ENCODE measurements at regions not wholly inside any gene's neighbourhood (a gene's known extent, or its start where the extent isn't known, plus 50 kb on each side); places are given as distances from the start of the nearest gene placed in this dataset.
A peak's percentile ranks its signal among the peaks of the same experiment; 100 is the strongest.

DNA sequence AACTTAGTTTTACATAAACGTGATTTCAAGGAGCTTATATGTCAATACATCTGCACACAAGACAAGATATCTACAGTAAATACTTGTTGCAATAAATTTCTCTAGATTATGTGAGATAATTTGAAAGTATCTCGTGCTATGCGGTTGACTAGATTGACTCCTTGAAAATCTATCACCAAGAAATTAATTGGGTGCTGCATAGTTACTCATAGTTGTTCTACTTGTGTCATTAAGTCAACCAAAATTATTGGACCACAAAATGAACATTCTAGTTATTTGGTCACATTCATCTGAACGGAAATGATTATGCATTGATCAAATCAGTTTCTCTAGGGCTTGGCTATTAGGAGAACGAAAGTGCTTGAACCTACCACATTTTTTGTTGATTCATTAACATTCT, 2291.5 kb downstream of the PCDH9 start:
- no peak overlapping the region for H3K56ac ChIP-seq (ENCODE audit: low read length)
- no peak overlapping the region for H4K8ac ChIP-seq (ENCODE audit: low read depth, low read length)
- H3K27me3 ChIP-seq (ENCODE audit: insufficient read depth, low read length, poor library complexity): no peaks in the 10 kb centered on the region
- H4K5ac ChIP-seq (ENCODE audit: low read length): no peak overlapping the region
- no CpG with 5 or more reads among the region's 5 CpGs for WGBS (ENCODE audit: extremely low coverage, insufficient coverage, low lambda C conversion rate)
- H3K27ac ChIP-seq (ENCODE audit: low read depth, low read length): no peak overlapping the region
- H2BK5ac ChIP-seq (ENCODE audit: low read length): no peak overlapping the region
- H3K4me2 ChIP-seq (ENCODE audit: low read length): no peak overlapping the region
- no peak overlapping the region for H3K23ac ChIP-seq (ENCODE audit: low read length)
- H3K18ac ChIP-seq (ENCODE audit: low read length): no peak overlapping the region
- H2AK5ac ChIP-seq (ENCODE audit: low read length): no peak overlapping the region
- no peak for DNase-seq
- no peak overlapping the region for H2BK15ac ChIP-seq (replicated peaks; ENCODE audit: low read depth)
- no peak overlapping the region for H3K4ac ChIP-seq (ENCODE audit: low read depth, low read length)
- H3K79me2 ChIP-seq (ENCODE audit: control insufficient read depth, insufficient read depth, low read length): no peaks in the 10 kb centered on the region
- H2BK120ac ChIP-seq (ENCODE audit: low read depth, low read length): no peak overlapping the region
- H3K79me1 ChIP-seq (ENCODE audit: low read length): no peaks in the 10 kb centered on the region
- no peaks in the 10 kb centered on the region for H3K4me1 ChIP-seq (ENCODE audit: control insufficient read depth, low read depth, low read length)
- no peak overlapping the region for H3K9ac ChIP-seq (ENCODE audit: low read length)
- H3K36me3 ChIP-seq (ENCODE audit: control insufficient read depth, insufficient read depth, low read length): no peaks in the 10 kb centered on the region
- no peak overlapping the region for H3K4me3 ChIP-seq (ENCODE audit: low read length)

DNA sequence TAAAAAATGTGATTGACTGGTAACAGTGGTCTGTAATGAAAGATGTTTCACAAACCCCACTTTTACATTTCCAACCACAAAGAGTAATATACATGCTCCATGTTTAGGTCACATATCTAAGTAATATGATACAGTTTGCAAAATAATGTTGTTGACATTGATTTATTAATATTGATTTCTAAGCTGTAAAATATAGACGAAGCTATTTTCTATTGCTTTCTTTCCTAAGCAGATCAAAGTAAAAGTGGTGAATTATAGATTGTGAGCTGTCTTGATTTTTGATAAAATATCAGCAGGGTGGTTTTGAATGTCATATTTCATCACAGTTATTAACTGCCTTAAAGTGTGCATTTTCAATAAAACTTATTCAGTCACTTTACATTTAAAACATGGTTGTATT, 2292.8 kb downstream of the PCDH9 start:
- Histone ChIP-seq H2BK15ac (replicated peaks; ENCODE audit: low read depth) (no peak overlapping the region), H3K4me2 (ENCODE audit: low read length) (no peak overlapping the region), H3K79me2 (ENCODE audit: control insufficient read depth, insufficient read depth, low read length) (no peaks in the 10 kb centered on the region), H3K4me3 (ENCODE audit: low read length) (no peak overlapping the region), H3K27ac (ENCODE audit: low read depth, low read length) (no peak overlapping the region), H3K9ac (ENCODE audit: low read length) (no peak overlapping the region), H4K8ac (ENCODE audit: low read depth, low read length) (no peak overlapping the region), H3K23ac (ENCODE audit: low read length) (no peak overlapping the region), H2BK120ac (ENCODE audit: low read depth, low read length) (no peak overlapping the region), H3K18ac (ENCODE audit: low read length) (no peak overlapping the region), H2BK5ac (ENCODE audit: low read length) (no peak overlapping the region), H3K56ac (ENCODE audit: low read length) (no peak overlapping the region), H4K5ac (ENCODE audit: low read length) (no peak overlapping the region), H3K27me3 (ENCODE audit: insufficient read depth, low read length, poor library complexity) (no peaks in the 10 kb centered on the region), H3K36me3 (ENCODE audit: control insufficient read depth, insufficient read depth, low read length) (no peaks in the 10 kb centered on the region), H3K4me1 (ENCODE audit: control insufficient read depth, low read depth, low read length) (no peaks in the 10 kb centered on the region), H3K4ac (ENCODE audit: low read depth, low read length) (no peak overlapping the region), H3K79me1 (ENCODE audit: low read length) (no peaks in the 10 kb centered on the region), H2AK5ac (ENCODE audit: low read length) (no peak overlapping the region)
- DNase-seq: no peak
- no CpG with 5 or more reads among the region's 1 CpG for WGBS (ENCODE audit: extremely low coverage, insufficient coverage, low lambda C conversion rate)

GRCh38 chr13:64936879-64937278, 2293.3 kb downstream of the PCDH9 start:
- Histone ChIP-seq H3K36me3 (ENCODE audit: control insufficient read depth, insufficient read depth, low read length) (no peaks in the 10 kb centered on the region), H3K27ac (ENCODE audit: low read depth, low read length) (no peak overlapping the region), H3K4me1 (ENCODE audit: control insufficient read depth, low read depth, low read length) (no peaks in the 10 kb centered on the region), H4K5ac (ENCODE audit: low read length) (no peak overlapping the region), H3K27me3 (ENCODE audit: insufficient read depth, low read length, poor library complexity) (no peaks in the 10 kb centered on the region), H2AK5ac (ENCODE audit: low read length) (no peak overlapping the region), H3K4ac (ENCODE audit: low read depth, low read length) (no peak overlapping the region), H3K56ac (ENCODE audit: low read length) (no peak overlapping the region), H3K79me2 (ENCODE audit: control insufficient read depth, insufficient read depth, low read length) (no peaks in the 10 kb centered on the region), H3K79me1 (ENCODE audit: low read length) (no peaks in the 10 kb centered on the region), H2BK15ac (replicated peaks; ENCODE audit: low read depth) (no peak overlapping the region), H2BK5ac (ENCODE audit: low read length) (no peak overlapping the region), H3K4me3 (ENCODE audit: low read length) (no peak overlapping the region), H3K23ac (ENCODE audit: low read length) (no peak overlapping the region), H3K4me2 (ENCODE audit: low read length) (no peak overlapping the region), H3K9ac (ENCODE audit: low read length) (no peak overlapping the region), H2BK120ac (ENCODE audit: low read depth, low read length) (no peak overlapping the region), H4K8ac (ENCODE audit: low read depth, low read length) (no peak overlapping the region), H3K18ac (ENCODE audit: low read length) (no peak overlapping the region)
- DNase-seq: no peak
- WGBS (ENCODE audit: extremely low coverage, insufficient coverage, low lambda C conversion rate): no CpG with 5 or more reads among the region's 2 CpGs

- no peak overlapping the region for H3K4ac ChIP-seq (ENCODE audit: low read depth, low read length)
- no peak overlapping the region for H2AK5ac ChIP-seq (ENCODE audit: low read length)
- no peaks in the 10 kb centered on the region for H3K79me1 ChIP-seq (ENCODE audit: low read length)
- H2BK5ac ChIP-seq (ENCODE audit: low read length): no peak overlapping the region
- no peak overlapping the region for H3K18ac ChIP-seq (ENCODE audit: low read length)
- no peaks in the 10 kb centered on the region for H3K27me3 ChIP-seq (ENCODE audit: insufficient read depth, low read length, poor library complexity)
- no peak overlapping the region for H4K8ac ChIP-seq (ENCODE audit: low read depth, low read length)
- H3K4me2 ChIP-seq (ENCODE audit: low read length): no peak overlapping the region
- H3K9ac ChIP-seq (ENCODE audit: low read length): no peak overlapping the region
- H3K36me3 ChIP-seq (ENCODE audit: control insufficient read depth, insufficient read depth, low read length): no peaks in the 10 kb centered on the region
- H2BK120ac ChIP-seq (ENCODE audit: low read depth, low read length): no peak overlapping the region
- H3K79me2 ChIP-seq (ENCODE audit: control insufficient read depth, insufficient read depth, low read length): no peaks in the 10 kb centered on the region
- no peak overlapping the region for H3K4me3 ChIP-seq (ENCODE audit: low read length)
- H2BK15ac ChIP-seq (replicated peaks; ENCODE audit: low read depth): no peak overlapping the region
- peak; percentile 6 for DNase-seq
- no peak overlapping the region for H3K27ac ChIP-seq (ENCODE audit: low read depth, low read length)
- H3K23ac ChIP-seq (ENCODE audit: low read length): no peak overlapping the region
- no peaks in the 10 kb centered on the region for H3K4me1 ChIP-seq (ENCODE audit: control insufficient read depth, low read depth, low read length)
- no peak overlapping the region for H4K5ac ChIP-seq (ENCODE audit: low read length)
- no peak overlapping the region for H3K56ac ChIP-seq (ENCODE audit: low read length)
Measured at GRCh38 chr13:64935441-64935840, 2294.7 kb downstream of the PCDH9 start.

- H4K8ac ChIP-seq (ENCODE audit: low read depth, low read length): no peak overlapping the region
Measured at GRCh38 chr13:64934569-64935362, 2295.4 kb downstream of the PCDH9 start.

DNA sequence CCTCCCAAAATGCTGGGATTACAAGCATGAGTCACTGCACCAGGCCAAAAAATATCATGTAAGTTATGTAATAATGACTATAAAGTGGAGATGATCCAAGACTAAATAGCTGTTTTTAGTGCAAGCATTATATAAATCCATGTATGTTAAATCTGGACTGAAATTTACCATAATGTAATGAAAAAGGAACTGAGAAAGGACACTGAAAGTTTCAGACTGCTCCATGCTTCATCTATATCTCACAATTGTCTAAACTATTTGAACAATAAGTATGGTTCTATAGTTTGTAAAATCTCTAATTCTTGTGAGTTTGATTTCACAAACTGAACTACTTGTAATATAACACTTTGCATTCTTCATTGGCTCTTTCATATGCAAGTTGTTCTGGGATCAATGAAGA, 2299.5 kb downstream of the PCDH9 start:
- H3K27me3 ChIP-seq (ENCODE audit: insufficient read depth, low read length, poor library complexity): no peaks in the 10 kb centered on the region

More at GRCh38 chr13:64934569-64935362, 2295.4 kb downstream of the PCDH9 start:
- Histone ChIP-seq H3K27ac (ENCODE audit: low read depth, low read length) (no peak overlapping the region), H3K4ac (ENCODE audit: low read depth, low read length) (no peak overlapping the region), H3K4me3 (ENCODE audit: low read length) (no peak overlapping the region), H3K4me1 (ENCODE audit: control insufficient read depth, low read depth, low read length) (no peaks in the 10 kb centered on the region), H3K36me3 (ENCODE audit: control insufficient read depth, insufficient read depth, low read length) (no peaks in the 10 kb centered on the region), H4K5ac (ENCODE audit: low read length) (no peak overlapping the region), H3K9ac (ENCODE audit: low read length) (no peak overlapping the region), H3K4me2 (ENCODE audit: low read length) (no peak overlapping the region), H3K27me3 (ENCODE audit: insufficient read depth, low read length, poor library complexity) (no peaks in the 10 kb centered on the region), H3K79me2 (ENCODE audit: control insufficient read depth, insufficient read depth, low read length) (no peaks in the 10 kb centered on the region), H2AK5ac (ENCODE audit: low read length) (no peak overlapping the region), H3K79me1 (ENCODE audit: low read length) (no peaks in the 10 kb centered on the region), H3K18ac (ENCODE audit: low read length) (no peak overlapping the region), H3K56ac (ENCODE audit: low read length) (no peak overlapping the region), H2BK5ac (ENCODE audit: low read length) (no peak overlapping the region), H3K23ac (ENCODE audit: low read length) (no peak overlapping the region), H2BK120ac (ENCODE audit: low read depth, low read length) (no peak overlapping the region), H2BK15ac (replicated peaks; ENCODE audit: low read depth) (no peak overlapping the region)
- no CpG with 5 or more reads among the region's 5 CpGs for WGBS (ENCODE audit: extremely low coverage, insufficient coverage, low lambda C conversion rate)
- DNase-seq: peak; percentile 40

More for the DNA sequence above, 2299.5 kb downstream of the PCDH9 start:
- Histone ChIP-seq H3K27ac (ENCODE audit: low read depth, low read length) (no peak overlapping the region), H2AK5ac (ENCODE audit: low read length) (no peak overlapping the region), H3K23ac (ENCODE audit: low read length) (no peak overlapping the region), H3K9ac (ENCODE audit: low read length) (no peak overlapping the region), H4K8ac (ENCODE audit: low read depth, low read length) (no peak overlapping the region), H2BK120ac (ENCODE audit: low read depth, low read length) (no peak overlapping the region), H2BK5ac (ENCODE audit: low read length) (no peak overlapping the region), H3K79me1 (ENCODE audit: low read length) (no peaks in the 10 kb centered on the region), H3K36me3 (ENCODE audit: control insufficient read depth, insufficient read depth, low read length) (no peaks in the 10 kb centered on the region), H3K4me1 (ENCODE audit: control insufficient read depth, low read depth, low read length) (no peaks in the 10 kb centered on the region), H2BK15ac (replicated peaks; ENCODE audit: low read depth) (no peak overlapping the region), H3K18ac (ENCODE audit: low read length) (no peak overlapping the region), H3K79me2 (ENCODE audit: control insufficient read depth, insufficient read depth, low read length) (no peaks in the 10 kb centered on the region), H3K56ac (ENCODE audit: low read length) (no peak overlapping the region), H4K5ac (ENCODE audit: low read length) (no peak overlapping the region), H3K4ac (ENCODE audit: low read depth, low read length) (no peak overlapping the region), H3K4me2 (ENCODE audit: low read length) (no peak overlapping the region), H3K4me3 (ENCODE audit: low read length) (no peak overlapping the region)
- no peak for DNase-seq
